HEK293T (cell line): ENCODE measurements at regions not wholly inside any gene's neighbourhood (a gene's known extent, or its start where the extent isn't known, plus 50 kb on each side); places are given as distances from the start of the nearest gene placed in this dataset.

Experiments used
- ARNT ChIP-seq: fragments of 450-650 bp; IDR thresholded peaks from 2 replicates; pipeline ENCODE4 v1.6.1; 2017; ENCODE audit warnings: mild to moderate bottlenecking
- BHLHE40 ChIP-seq: fragments of 450-650 bp; IDR thresholded peaks from 2 replicates; pipeline ENCODE4 v1.6.1; 2016; ENCODE audit warnings: mild to moderate bottlenecking, moderate library complexity, borderline replicate concordance
- CTBP1 ChIP-seq: fragments of 450-650 bp; IDR thresholded peaks from 2 replicates; pipeline ENCODE4 v1.6.1; 2016; ENCODE audit warnings: borderline replicate concordance
- ELF4 ChIP-seq: fragments of 450-650 bp; IDR thresholded peaks from 2 replicates; pipeline ENCODE4 v1.6.1; 2017; ENCODE audit warnings: antibody characterized with exemption
- FOXA1 ChIP-seq: fragments of 450-650 bp; IDR thresholded peaks from 2 replicates; pipeline ENCODE4 v1.6.1; 2016; ENCODE audit warnings: mild to moderate bottlenecking
- FOXK2 ChIP-seq: fragments of 450-650 bp; IDR thresholded peaks from 2 replicates; pipeline ENCODE4 v1.6.1; 2016; ENCODE audit warnings: mild to moderate bottlenecking
- L3MBTL2 ChIP-seq: fragments of 450-650 bp; conservative IDR thresholded peaks from 2 replicates; pipeline ENCODE4 v1.6.1; 2016; ENCODE audit warnings: mild to moderate bottlenecking
- SP1 ChIP-seq: fragments of 450-650 bp; IDR thresholded peaks from 2 replicates; pipeline ENCODE4 v1.6.1; 2017
- SUZ12 ChIP-seq: fragments of 450-650 bp; IDR thresholded peaks from 2 replicates; pipeline ENCODE4 v1.6.1; 2016; ENCODE audit warnings: mild to moderate bottlenecking
- TARDBP ChIP-seq: fragments of 450-650 bp; IDR thresholded peaks from 2 replicates; pipeline ENCODE4 v1.6.1; 2016

- TF ChIP-seq FOXA1 (no peak), ELF4 (no peak), TARDBP (no peak), ARNT (no peak), SP1 (no peak), BHLHE40 (no peak), FOXK2 (no peak), SUZ12 (no peak), CTBP1 (no peak), L3MBTL2 (no peak)
These were observed 281.9 kb downstream of the USP25 start for GRCh38 chr21:16011719-16012118.
